MM.1S (cell line): ENCODE measurements at regions not wholly inside any gene's neighbourhood (a gene's known extent, or its start where the extent isn't known, plus 50 kb on each side); places are given as distances from the start of the nearest gene placed in this dataset.

Experiments used
- DNase-seq: peaks from one replicate; pipeline ENCODE4 v3.0.0-alpha.2; 2015
- H2AFZ ChIP-seq: fragments of 300-600 bp; sonication (generic); 2 replicates; pipeline ENCODE4 v1.6.0; 2016; ENCODE audit warnings: antibody characterized with exemption, low read length
- H3F3A ChIP-seq: fragments of 300-600 bp; sonication (generic); 2 replicates; pipeline ENCODE4 v1.6.1; 2016; ENCODE audit warnings: mild to moderate bottlenecking, antibody characterized with exemption, low read length, moderate library complexity, mixed read lengths; ENCODE audit not compliant: insufficient read depth
- H3K27ac ChIP-seq: fragments of 300-600 bp; sonication (generic); 2 replicates; pipeline ENCODE4 v1.5.1; 2016; ENCODE audit warnings: mild to moderate bottlenecking, low read length
- H3K27me3 ChIP-seq: fragments of 300-600 bp; sonication (generic); replicated peaks from 2 replicates; pipeline ENCODE4 v1.6.0; 2016; ENCODE audit warnings: low read length; ENCODE audit not compliant: insufficient read depth
- H3K36me3 ChIP-seq: fragments of 300-600 bp; sonication (generic); replicated peaks from 2 replicates; pipeline ENCODE4 v1.6.1; 2016; ENCODE audit warnings: mild to moderate bottlenecking, low read length, mixed read lengths; ENCODE audit not compliant: insufficient read depth
- H3K4me1 ChIP-seq: fragments of 300-600 bp; sonication (generic); 2 replicates; pipeline ENCODE4 v1.6.1; 2016; ENCODE audit warnings: low read length, mixed read lengths
- H3K4me2 ChIP-seq: fragments of 300-600 bp; sonication (generic); 2 replicates; pipeline ENCODE4 v1.6.0; 2016; ENCODE audit warnings: low read depth, low read length
- H3K4me3 ChIP-seq: fragments of 300-600 bp; sonication (generic); 2 replicates; pipeline ENCODE4 v1.5.1; 2016; ENCODE audit warnings: low read length, mixed read lengths
- H3K79me2 ChIP-seq: fragments of 300-600 bp; sonication (generic); 2 replicates; pipeline ENCODE4 v1.6.1; 2016; ENCODE audit warnings: mixed run types, low read length, mixed read lengths
- H3K9ac ChIP-seq: fragments of 300-600 bp; sonication (generic); 2 replicates; pipeline ENCODE4 v1.6.1; 2016; ENCODE audit warnings: low read length, mixed read lengths
- H3K9me2 ChIP-seq: fragments of 300-600 bp; sonication (generic); replicated peaks from 2 replicates; pipeline ENCODE4 v1.6.1; 2016; ENCODE audit warnings: mild to moderate bottlenecking, low read length, mixed read lengths; ENCODE audit not compliant: insufficient read depth
- H3K9me3 ChIP-seq: fragments of 300-600 bp; sonication (generic); replicated peaks from 2 replicates; pipeline ENCODE4 v1.6.1; 2016; ENCODE audit warnings: mild to moderate bottlenecking, low read length, mixed read lengths; ENCODE audit not compliant: insufficient read depth
- H4K20me1 ChIP-seq: fragments of 300-600 bp; sonication (generic); 2 replicates; pipeline ENCODE4 v1.6.1; 2016; ENCODE audit warnings: mild to moderate bottlenecking, low read length, moderate library complexity, mixed read lengths; ENCODE audit not compliant: insufficient read depth
- EZH2 ChIP-seq: fragments of 300-600 bp; sonication (generic); optimal IDR thresholded peaks from 2 replicates; pipeline ENCODE3; 2017; ENCODE audit warnings: low read depth, mild to moderate bottlenecking, antibody characterized with exemption, low read length, mixed read lengths
- EZH2phosphoT487 ChIP-seq: fragments of 300-600 bp; sonication (generic); IDR thresholded peaks from 2 replicates; pipeline ENCODE4 v1.6.1; 2018; ENCODE audit warnings: antibody characterized with exemption, low read length
- TF ChIP-seq, protein P1 (sequence below): fragments of 300-600 bp; sonication (generic); IDR thresholded peaks from 2 replicates; pipeline ENCODE4 v1.5.1; 2016; ENCODE audit warnings: antibody characterized with exemption, low read length, mixed read lengths

- no peaks in the 10 kb centered on the region for H3K4me1 ChIP-seq
- no peak overlapping the region for H3K4me2 ChIP-seq
- no peak for DNase-seq
- H3K27me3 ChIP-seq = no peaks in the 10 kb centered on the region
- H3F3A ChIP-seq = no peaks in the 10 kb centered on the region
- H3K79me2 ChIP-seq = no peaks in the 10 kb centered on the region
- H3K36me3 ChIP-seq = no peaks in the 10 kb centered on the region
- H4K20me1 ChIP-seq = no peaks in the 10 kb centered on the region
- no peak overlapping the region for H3K9ac ChIP-seq
- no peaks in the 10 kb centered on the region for H3K9me2 ChIP-seq
- H2AFZ ChIP-seq = no peak overlapping the region
- no peaks in the 10 kb centered on the region for H3K9me3 ChIP-seq
- no peak for TF ChIP-seq EZH2
- TF ChIP-seq, protein P1, sequence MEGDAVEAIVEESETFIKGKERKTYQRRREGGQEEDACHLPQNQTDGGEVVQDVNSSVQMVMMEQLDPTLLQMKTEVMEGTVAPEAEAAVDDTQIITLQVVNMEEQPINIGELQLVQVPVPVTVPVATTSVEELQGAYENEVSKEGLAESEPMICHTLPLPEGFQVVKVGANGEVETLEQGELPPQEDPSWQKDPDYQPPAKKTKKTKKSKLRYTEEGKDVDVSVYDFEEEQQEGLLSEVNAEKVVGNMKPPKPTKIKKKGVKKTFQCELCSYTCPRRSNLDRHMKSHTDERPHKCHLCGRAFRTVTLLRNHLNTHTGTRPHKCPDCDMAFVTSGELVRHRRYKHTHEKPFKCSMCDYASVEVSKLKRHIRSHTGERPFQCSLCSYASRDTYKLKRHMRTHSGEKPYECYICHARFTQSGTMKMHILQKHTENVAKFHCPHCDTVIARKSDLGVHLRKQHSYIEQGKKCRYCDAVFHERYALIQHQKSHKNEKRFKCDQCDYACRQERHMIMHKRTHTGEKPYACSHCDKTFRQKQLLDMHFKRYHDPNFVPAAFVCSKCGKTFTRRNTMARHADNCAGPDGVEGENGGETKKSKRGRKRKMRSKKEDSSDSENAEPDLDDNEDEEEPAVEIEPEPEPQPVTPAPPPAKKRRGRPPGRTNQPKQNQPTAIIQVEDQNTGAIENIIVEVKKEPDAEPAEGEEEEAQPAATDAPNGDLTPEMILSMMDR = no peak
- TF ChIP-seq EZH2phosphoT487 = no peak
- no peak overlapping the region for H3K4me3 ChIP-seq
- H3K27ac ChIP-seq = no peak overlapping the region
Observed at GRCh38 chr6:104601131-104601651, 258.5 kb downstream of the HACE1 start.

DNA sequence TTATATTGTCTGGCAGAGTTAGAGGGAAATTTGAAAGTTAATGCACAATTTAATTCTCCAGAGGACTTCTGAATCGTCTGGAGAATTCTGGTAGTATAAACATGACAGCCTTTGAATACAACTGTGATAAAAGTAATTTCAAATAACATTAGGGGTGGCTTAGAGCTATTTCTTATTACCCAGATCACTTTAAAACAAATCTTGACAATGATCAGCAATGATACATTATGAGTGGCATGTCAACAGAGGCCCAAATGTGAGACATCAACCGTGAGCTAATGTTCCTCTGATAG is 259.1 kb downstream of the HACE1 start:
- no peak overlapping the region for H2AFZ ChIP-seq
- H3F3A ChIP-seq = no peaks in the 10 kb centered on the region
- DNase-seq = no peak
- no peaks in the 10 kb centered on the region for H3K79me2 ChIP-seq
- no peak overlapping the region for H3K4me2 ChIP-seq
- no peaks in the 10 kb centered on the region for H3K4me1 ChIP-seq
- H3K27ac ChIP-seq = no peak overlapping the region
- TF ChIP-seq, protein P1 = no peak
- TF ChIP-seq EZH2phosphoT487 = no peak
- no peak for TF ChIP-seq EZH2
- H4K20me1 ChIP-seq = no peaks in the 10 kb centered on the region
- no peaks in the 10 kb centered on the region for H3K9me2 ChIP-seq
- H3K9me3 ChIP-seq = no peaks in the 10 kb centered on the region
- H3K4me3 ChIP-seq = no peak overlapping the region
- H3K36me3 ChIP-seq = no peaks in the 10 kb centered on the region
- no peaks in the 10 kb centered on the region for H3K27me3 ChIP-seq
- H3K9ac ChIP-seq = no peak overlapping the region

DNA sequence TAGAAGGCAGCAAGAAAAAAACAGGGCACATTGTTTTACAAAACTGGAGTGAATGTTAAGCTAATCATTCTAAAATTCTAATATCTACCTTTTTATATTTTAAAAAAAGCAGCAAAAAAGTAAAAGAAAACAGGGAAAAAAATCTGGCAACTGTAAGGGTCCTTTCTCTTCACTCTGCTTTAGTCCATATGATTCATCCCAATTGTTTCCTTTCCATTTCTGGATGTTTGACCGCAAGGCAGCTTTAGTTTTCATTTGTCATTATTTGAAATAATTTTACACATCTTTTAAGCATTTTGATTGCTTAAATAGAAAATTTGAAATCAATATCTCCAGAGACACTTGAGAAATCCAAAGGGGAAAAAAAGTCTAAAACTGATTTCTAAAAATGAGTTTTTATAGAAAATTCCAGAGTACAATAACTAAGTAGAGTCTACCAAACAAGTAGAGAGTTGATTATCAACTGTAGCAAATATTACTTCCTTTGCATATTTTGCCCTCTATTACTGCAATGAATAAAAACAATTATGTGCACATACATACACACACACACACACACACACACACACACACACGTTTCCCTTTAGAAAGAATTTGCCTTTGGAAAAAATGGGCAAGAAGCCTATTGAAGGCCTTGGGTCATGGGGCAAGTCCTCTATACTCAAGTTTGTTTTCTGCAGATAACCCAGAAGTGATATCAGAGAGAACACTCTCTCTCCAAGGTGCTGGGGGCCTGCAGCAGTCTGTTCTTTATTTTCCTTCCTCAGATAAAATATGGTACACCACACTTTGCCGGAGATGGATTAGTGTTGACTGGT is 259.7 kb downstream of the HACE1 start:
- Histone ChIP-seq H3K9me2 (no peaks in the 10 kb centered on the region), H3K27ac (no peak overlapping the region), H3K36me3 (no peaks in the 10 kb centered on the region), H3K4me1 (no peaks in the 10 kb centered on the region), H3K4me3 (no peak overlapping the region), H3K4me2 (no peak overlapping the region), H2AFZ (no peak overlapping the region), H3K27me3 (no peaks in the 10 kb centered on the region), H3K9me3 (no peaks in the 10 kb centered on the region), H3K9ac (no peak overlapping the region), H3F3A (no peaks in the 10 kb centered on the region), H3K79me2 (no peaks in the 10 kb centered on the region), H4K20me1 (no peaks in the 10 kb centered on the region)
- TF ChIP-seq, protein P1 = no peak
- TF ChIP-seq EZH2phosphoT487 = no peak
- no peak for TF ChIP-seq EZH2
- no peak for DNase-seq
